Mucosa of rectum (tissue), 2 donors: ENCODE measurements at regions not wholly inside any gene's neighbourhood (a gene's known extent, or its start where the extent isn't known, plus 50 kb on each side); places are given as distances from the start of the nearest gene placed in this dataset.

Experiments used
- H3K27ac ChIP-seq, 2 donors: one replicate each; pipeline ENCODE4 v1.7.0; 2013; ENCODE audit warnings: inconsistent platforms in 2 of 2, low read depth in 2 of 2, low read length in 2 of 2
- H3K27me3 ChIP-seq, 2 donors: one replicate each; pipeline ENCODE4 v1.7.0; 2013; ENCODE audit warnings: low read length in 2 of 2; ENCODE audit not compliant: control insufficient read depth in 2 of 2, insufficient read depth in 2 of 2
- H3K36me3 ChIP-seq, 2 donors: one replicate each; pipeline ENCODE4 v1.7.0; 2013; ENCODE audit warnings: low read length in 2 of 2; ENCODE audit not compliant: control insufficient read depth in 2 of 2, insufficient read depth in 2 of 2
- H3K4me1 ChIP-seq, 2 donors: one replicate each; pipeline ENCODE4 v1.7.0; 2013; ENCODE audit warnings: low read length in 2 of 2, mild to moderate bottlenecking in 1 of 2; ENCODE audit not compliant: control insufficient read depth in 2 of 2, insufficient read depth in 2 of 2
- H3K4me3 ChIP-seq, 2 donors: one replicate each; pipeline ENCODE4 v1.7.0; 2013; ENCODE audit warnings: low read length in 2 of 2
- H3K9ac ChIP-seq, 2 donors: one replicate each; pipeline ENCODE4 v1.7.0; 2013; ENCODE audit warnings: low read length in 2 of 2, low read depth in 1 of 2, mild to moderate bottlenecking in 1 of 2
- H3K9me3 ChIP-seq, 2 donors: one replicate each; pipeline ENCODE4 v1.7.0; 2013; ENCODE audit warnings: low read length in 2 of 2; ENCODE audit not compliant: control insufficient read depth in 2 of 2
- donor health status: healthy.
- donor health status: Normal muscosa, but diverticular disease.

DNA sequence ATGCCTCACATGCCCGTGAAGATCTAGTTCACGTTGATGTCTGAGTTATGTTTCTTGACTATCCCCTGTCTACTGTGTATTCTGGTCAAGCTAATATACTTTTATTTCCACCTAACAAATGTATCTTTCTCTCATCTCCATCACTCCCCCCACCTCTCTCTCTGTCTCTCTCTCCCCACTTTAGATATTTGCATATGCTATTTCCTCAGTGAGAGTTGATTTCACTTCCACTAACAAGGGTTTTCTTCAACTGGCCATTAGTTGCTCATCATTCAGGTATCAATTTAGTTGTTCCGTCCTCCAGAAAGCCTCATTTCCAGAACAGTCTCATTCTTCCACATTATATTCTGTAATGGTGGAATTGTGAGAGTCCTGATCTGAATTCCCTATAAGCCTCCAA is 1777.8 kb upstream of the TENM3 start:
- Histone ChIP-seq H3K36me3 (no peaks in the 10 kb centered on the region), H3K9me3 (no peaks in the 10 kb centered on the region), H3K4me3 (no peak overlapping the region), H3K9ac (no peak overlapping the region), H3K27me3 (no peaks in the 10 kb centered on the region), H3K27ac (no peak overlapping the region), H3K4me1 (no peaks in the 10 kb centered on the region)

- Histone ChIP-seq H3K4me3 (no peak overlapping the region), H3K27me3 (no peaks in the 10 kb centered on the region), H3K36me3 (no peaks in the 10 kb centered on the region), H3K27ac (no peak overlapping the region), H3K9ac (no peak overlapping the region), H3K9me3 (no peaks in the 10 kb centered on the region), H3K4me1 (no peaks in the 10 kb centered on the region)
These were observed 1760.2 kb upstream of the TENM3 start for GRCh38 chr4:180483036-180483435.

DNA sequence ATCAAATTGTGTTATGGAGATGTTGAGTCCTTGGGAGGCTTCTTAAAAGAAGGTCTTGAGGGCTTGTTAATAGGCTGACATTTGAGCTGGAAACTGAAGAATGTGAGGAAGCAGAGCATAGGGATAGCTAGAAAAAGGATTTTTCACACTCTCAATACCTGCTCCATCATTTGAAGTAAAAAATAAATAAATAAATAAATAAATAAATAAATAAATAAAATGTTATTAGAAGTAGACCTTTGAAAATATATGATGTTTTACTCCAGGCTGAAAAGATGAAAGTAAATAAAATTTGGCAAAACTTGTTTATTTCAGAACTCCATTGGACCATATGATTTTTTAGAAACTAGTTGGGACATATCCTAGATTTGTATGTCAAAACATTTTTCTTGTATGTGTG is 1757.8 kb upstream of the TENM3 start:
- H3K27ac ChIP-seq, result no peak overlapping the region
- H3K27me3 ChIP-seq, result no peaks in the 10 kb centered on the region
- H3K9me3 ChIP-seq, result no peaks in the 10 kb centered on the region
- H3K9ac ChIP-seq, result no peak overlapping the region
- no peaks in the 10 kb centered on the region for H3K36me3 ChIP-seq
- H3K4me1 ChIP-seq, result no peaks in the 10 kb centered on the region
- no peak overlapping the region for H3K4me3 ChIP-seq

DNA sequence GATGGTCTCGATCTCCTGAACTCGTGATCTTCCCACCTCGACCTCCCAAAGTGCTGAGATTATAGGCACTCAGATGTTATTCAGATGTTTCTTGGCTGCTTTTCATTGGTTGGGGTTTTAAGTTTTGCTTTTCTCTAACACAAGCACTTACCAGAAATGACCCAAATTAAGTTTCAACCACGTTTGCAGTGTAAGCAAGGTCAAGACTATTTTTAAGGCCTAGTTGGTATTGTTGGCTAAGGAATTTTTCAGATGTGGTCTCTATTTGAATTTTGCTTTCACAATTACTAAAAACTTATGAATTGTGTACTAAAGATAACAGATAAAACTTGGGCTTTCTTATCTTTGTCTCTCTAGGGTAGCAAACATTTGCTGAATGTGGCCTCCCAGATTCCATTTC is 1756.9 kb upstream of the TENM3 start:
- Histone ChIP-seq H3K36me3 (no peaks in the 10 kb centered on the region), H3K9me3 (no peaks in the 10 kb centered on the region), H3K4me3 (no peak overlapping the region), H3K9ac (no peak overlapping the region), H3K27ac (no peak overlapping the region), H3K4me1 (no peaks in the 10 kb centered on the region), H3K27me3 (no peaks in the 10 kb centered on the region)

DNA sequence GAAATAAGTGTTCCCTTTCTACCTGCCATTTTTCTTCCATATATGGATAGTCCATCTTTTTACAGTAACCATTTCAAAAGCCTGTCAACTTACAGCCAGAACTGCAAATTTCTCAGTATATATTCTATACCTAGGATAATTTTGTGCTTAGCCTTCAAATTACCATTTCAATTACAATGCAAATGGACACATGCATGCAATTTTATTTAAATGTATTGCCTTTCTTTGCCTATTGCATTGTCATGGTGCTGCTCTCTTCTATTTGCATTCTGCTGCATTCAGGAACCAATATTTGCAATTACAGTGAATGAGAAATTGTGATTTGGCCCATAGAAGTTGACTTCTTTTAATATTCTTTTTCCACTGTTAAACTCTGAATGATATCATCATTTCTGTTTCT is 1753.4 kb upstream of the TENM3 start:
- H3K27me3 ChIP-seq, result no peaks in the 10 kb centered on the region
- H3K9ac ChIP-seq, result no peak overlapping the region
- H3K4me1 ChIP-seq, result no peaks in the 10 kb centered on the region
- no peaks in the 10 kb centered on the region for H3K9me3 ChIP-seq
- no peak overlapping the region for H3K4me3 ChIP-seq
- H3K27ac ChIP-seq, result no peak overlapping the region
- no peaks in the 10 kb centered on the region for H3K36me3 ChIP-seq

GRCh38 chr4:180491210-180491609 is 1752.0 kb upstream of the TENM3 start:
- Histone ChIP-seq H3K4me1 (no peaks in the 10 kb centered on the region), H3K9me3 (no peaks in the 10 kb centered on the region), H3K27ac (no peak overlapping the region), H3K27me3 (no peaks in the 10 kb centered on the region), H3K9ac (no peak overlapping the region), H3K4me3 (no peak overlapping the region), H3K36me3 (no peaks in the 10 kb centered on the region)

DNA sequence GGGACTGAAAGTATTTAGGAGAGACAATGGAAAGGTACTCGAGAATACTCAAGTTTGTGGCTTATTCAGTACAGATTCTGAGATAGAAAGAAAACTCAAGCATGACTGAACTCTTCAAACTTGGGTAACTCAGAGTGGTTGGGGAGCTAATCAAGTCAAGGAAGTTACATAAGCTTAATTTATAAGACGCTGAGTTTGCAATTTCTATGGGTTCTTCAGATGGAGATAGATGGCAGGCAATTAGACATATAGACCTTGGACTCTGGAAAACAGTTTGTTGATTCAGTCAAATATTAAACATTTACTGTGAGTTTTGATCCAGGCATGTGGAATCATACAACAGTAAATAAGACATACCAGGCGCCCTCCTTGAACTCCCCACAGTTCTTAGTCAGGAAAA is 1749.9 kb upstream of the TENM3 start:
- Histone ChIP-seq H3K36me3 (no peaks in the 10 kb centered on the region), H3K4me3 (no peak overlapping the region), H3K4me1 (no peaks in the 10 kb centered on the region), H3K27me3 (no peaks in the 10 kb centered on the region), H3K9ac (no peak overlapping the region), H3K27ac (no peak overlapping the region), H3K9me3 (no peaks in the 10 kb centered on the region)

DNA sequence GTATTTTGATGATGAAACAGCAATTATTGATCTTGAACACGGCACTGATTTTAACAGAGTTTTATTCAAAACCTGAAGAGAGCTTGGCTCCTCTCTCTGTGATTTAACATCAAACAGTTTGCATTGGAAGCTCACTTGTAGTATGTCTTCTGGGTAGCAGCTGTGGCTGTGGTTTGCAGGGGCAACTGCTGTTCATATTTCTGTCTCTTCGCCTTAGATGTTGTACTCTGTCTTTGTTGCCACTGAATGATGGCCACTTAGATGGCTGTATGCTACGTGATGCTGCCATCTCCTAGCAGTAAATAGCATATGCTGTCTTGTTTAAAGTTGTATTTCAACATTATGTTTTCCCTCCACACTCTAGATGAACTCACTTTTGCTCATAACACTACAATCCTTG is 1743.0 kb upstream of the TENM3 start:
- Histone ChIP-seq H3K36me3 (no peaks in the 10 kb centered on the region), H3K27ac (no peak overlapping the region), H3K4me3 (no peak overlapping the region), H3K4me1 (no peaks in the 10 kb centered on the region), H3K9ac (no peak overlapping the region), H3K9me3 (no peaks in the 10 kb centered on the region), H3K27me3 (no peaks in the 10 kb centered on the region)

DNA sequence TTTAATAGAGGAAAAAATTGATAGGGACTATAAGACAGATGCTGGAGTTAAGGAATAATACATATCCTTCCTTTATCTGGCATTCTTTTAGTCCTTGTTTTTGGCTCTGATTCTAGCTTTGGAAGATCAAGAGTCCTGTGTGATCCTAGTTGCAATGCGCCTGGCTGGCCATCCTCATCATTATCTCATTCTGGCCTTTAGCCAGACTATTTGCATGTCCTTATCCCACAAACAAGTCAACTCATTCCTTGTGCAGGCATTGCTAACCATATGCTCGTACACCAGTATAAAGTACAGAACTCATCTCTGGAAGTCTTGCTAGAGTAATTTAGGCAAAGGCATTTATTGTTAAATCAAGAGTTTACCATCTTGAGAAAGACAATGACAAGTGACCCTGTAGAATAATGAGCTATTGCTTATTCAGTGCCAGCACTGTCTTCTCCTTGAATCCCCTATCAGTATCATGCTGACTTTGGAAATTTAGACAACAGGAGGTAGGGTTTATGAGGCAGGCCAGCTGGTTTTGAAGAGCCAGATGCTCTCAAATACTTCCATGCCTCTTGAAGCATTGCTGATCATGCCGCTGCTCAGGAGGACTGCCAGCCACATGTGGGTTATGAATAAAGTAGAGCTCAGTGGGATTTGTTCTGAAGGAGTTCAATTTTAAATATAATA is 1730.3 kb upstream of the TENM3 start:
- Histone ChIP-seq H3K9me3 (no peaks in the 10 kb centered on the region), H3K4me3 (no peak overlapping the region), H3K9ac (no peak overlapping the region), H3K27ac (no peak overlapping the region), H3K36me3 (no peaks in the 10 kb centered on the region), H3K27me3 (no peaks in the 10 kb centered on the region), H3K4me1 (no peaks in the 10 kb centered on the region)

DNA sequence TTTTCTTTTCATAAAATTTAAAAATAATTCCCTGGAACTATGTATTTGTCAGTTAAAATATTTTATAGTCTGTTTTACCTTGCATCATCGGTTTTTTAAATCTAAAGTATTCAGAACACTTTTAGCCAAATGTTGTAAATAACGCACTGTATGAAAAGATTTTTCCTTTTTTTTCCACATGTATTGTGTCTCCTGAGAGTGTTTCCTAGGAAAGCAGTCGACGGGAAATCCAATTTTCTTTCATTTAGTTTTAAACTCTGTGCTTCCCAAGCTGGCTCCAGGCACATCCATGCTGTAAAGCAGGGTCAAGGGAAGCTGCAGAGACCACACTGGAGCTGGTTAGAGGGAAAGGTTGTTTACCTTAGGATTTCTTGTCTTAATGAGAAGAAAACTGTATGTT is 1724.3 kb upstream of the TENM3 start:
- H3K27ac ChIP-seq, result no peak overlapping the region
- H3K4me1 ChIP-seq, result no peaks in the 10 kb centered on the region
- H3K9me3 ChIP-seq, result no peaks in the 10 kb centered on the region
- H3K27me3 ChIP-seq, result no peaks in the 10 kb centered on the region
- no peak overlapping the region for H3K9ac ChIP-seq
- no peaks in the 10 kb centered on the region for H3K36me3 ChIP-seq
- no peak overlapping the region for H3K4me3 ChIP-seq

- H3K9me3 ChIP-seq, result no peaks in the 10 kb centered on the region
- H3K36me3 ChIP-seq, result no peaks in the 10 kb centered on the region
- H3K4me1 ChIP-seq, result no peaks in the 10 kb centered on the region
- no peaks in the 10 kb centered on the region for H3K27me3 ChIP-seq
- no peak overlapping the region for H3K27ac ChIP-seq
- no peak overlapping the region for H3K9ac ChIP-seq
- H3K4me3 ChIP-seq, result no peak overlapping the region
These were observed 1722.0 kb upstream of the TENM3 start for GRCh38 chr4:180521181-180521580.
